Activated T-cell treated with anti-CD3 and anti-CD28 coated beads, Interleukin-2, amount 50 U/mL, for 4 hours (primary cell): ENCODE measurements at regions not wholly inside any gene's neighbourhood (a gene's known extent, or its start where the extent isn't known, plus 50 kb on each side); places are given as distances from the start of the nearest gene placed in this dataset.
"Not testable (repeated sequence)": the region's sequence is repeated elsewhere in the genome, so short reads cannot be mapped to it uniquely, and the experiment has no call there.

Experiments
- ATAC-seq, 2 donors: fragments of 200-7000 bp; cut with Tn5 transposase; one replicate each; pipeline ENCODE4 v1.10.0; 2021
- DNase-seq: peaks from one replicate; pipeline ENCODE4 v3.0.0-alpha.2; 2020
- H3K27me3 Mint-ChIP-seq: one replicate; pipeline ENCODE4 v1.8.0; 2021; ENCODE audit warnings: low read depth, mixed read lengths
- H3K36me3 Mint-ChIP-seq: one replicate; pipeline ENCODE4 v1.8.0; 2022; ENCODE audit warnings: mixed read lengths; ENCODE audit not compliant: insufficient read depth
- H3K4me1 Mint-ChIP-seq: one replicate; pipeline ENCODE4 v1.8.0; 2021; ENCODE audit warnings: low read depth, mixed read lengths
- H3K4me3 Mint-ChIP-seq: one replicate; pipeline ENCODE4 v1.8.0; 2021; ENCODE audit warnings: mild to moderate bottlenecking, moderate library complexity, mixed read lengths
- H3K9me3 Mint-ChIP-seq: one replicate; pipeline ENCODE4 v1.8.0; 2021; ENCODE audit warnings: mixed read lengths

DNA sequence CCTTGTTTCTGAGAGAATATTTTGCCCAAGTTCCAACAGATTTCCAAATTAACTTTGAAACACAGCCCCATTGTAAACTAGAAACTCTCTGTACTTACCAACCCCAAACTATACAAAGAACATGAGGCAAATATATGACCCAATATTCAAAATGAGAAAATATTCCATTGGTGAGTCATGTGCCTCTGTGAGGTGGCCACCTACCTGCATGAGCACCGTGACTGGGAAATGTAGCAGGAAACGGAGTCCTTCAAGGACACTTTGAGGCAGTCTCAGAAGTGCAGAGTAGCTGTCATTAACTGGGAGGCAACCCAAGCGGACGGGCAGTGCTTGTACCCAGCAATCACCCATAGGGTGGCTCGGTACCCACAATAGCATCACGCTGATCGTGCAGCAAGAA, 335.5 kb upstream of the NOX3 start:
- peaks cover 7% of the 10 kb centered on the region for H3K9me3 Mint-ChIP-seq
- H3K4me1 Mint-ChIP-seq = no peaks in the 10 kb centered on the region
- H3K4me3 Mint-ChIP-seq = no peak overlapping the region
- DNase-seq = no peak
- H3K27me3 Mint-ChIP-seq = peaks cover 2% of the 10 kb centered on the region
- H3K36me3 Mint-ChIP-seq = no peaks in the 10 kb centered on the region
- ATAC-seq = no peak

DNA sequence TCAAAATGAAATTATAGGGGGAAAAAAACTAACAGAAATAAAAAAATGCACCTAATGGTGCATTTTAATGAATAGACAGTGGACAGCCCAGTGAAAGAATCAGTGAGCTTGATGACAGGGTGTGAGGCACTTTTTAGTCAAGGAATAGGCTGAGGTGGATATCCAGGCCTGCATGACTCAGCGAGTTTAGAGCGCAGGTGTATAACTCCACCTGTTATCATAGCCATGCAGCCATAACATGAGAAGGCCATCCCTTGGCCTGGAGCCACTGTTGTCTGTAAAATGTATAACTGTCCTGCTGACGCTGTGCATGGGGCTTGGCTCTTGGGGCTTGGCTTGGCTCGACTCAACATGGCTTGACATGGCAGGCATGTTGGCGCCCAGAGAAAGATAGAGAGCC, 331.5 kb upstream of the NOX3 start:
- no peak for DNase-seq
- peaks cover 7% of the 10 kb centered on the region for H3K9me3 Mint-ChIP-seq
- no peak for ATAC-seq
- no peaks in the 10 kb centered on the region for H3K27me3 Mint-ChIP-seq
- no peak overlapping the region for H3K4me3 Mint-ChIP-seq
- H3K36me3 Mint-ChIP-seq = no peaks in the 10 kb centered on the region
- no peaks in the 10 kb centered on the region for H3K4me1 Mint-ChIP-seq

DNA sequence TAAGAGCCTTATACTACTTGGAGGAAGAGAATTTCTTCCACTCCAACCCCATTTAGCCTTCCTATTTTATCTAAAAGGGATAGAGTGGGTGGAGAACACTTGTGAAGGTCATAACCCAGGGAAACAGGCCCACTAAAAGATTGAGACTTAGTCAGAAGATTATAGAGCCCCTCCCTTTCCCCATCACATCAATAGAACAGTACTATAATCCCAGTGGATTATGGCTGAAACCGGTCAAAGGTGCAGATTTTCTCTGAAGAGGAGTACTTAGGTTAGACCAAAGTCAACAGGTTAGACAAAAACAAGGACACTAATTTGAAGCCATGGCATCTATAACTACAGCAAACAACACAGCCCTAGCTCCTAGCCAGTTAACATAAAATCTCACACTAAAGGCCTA, 330.9 kb upstream of the NOX3 start:
- DNase-seq = no peak
- no peak for ATAC-seq
- peaks cover 7% of the 10 kb centered on the region for H3K9me3 Mint-ChIP-seq
- no peaks in the 10 kb centered on the region for H3K27me3 Mint-ChIP-seq
- no peak overlapping the region for H3K4me3 Mint-ChIP-seq
- H3K4me1 Mint-ChIP-seq = no peaks in the 10 kb centered on the region
- H3K36me3 Mint-ChIP-seq = no peaks in the 10 kb centered on the region

DNA sequence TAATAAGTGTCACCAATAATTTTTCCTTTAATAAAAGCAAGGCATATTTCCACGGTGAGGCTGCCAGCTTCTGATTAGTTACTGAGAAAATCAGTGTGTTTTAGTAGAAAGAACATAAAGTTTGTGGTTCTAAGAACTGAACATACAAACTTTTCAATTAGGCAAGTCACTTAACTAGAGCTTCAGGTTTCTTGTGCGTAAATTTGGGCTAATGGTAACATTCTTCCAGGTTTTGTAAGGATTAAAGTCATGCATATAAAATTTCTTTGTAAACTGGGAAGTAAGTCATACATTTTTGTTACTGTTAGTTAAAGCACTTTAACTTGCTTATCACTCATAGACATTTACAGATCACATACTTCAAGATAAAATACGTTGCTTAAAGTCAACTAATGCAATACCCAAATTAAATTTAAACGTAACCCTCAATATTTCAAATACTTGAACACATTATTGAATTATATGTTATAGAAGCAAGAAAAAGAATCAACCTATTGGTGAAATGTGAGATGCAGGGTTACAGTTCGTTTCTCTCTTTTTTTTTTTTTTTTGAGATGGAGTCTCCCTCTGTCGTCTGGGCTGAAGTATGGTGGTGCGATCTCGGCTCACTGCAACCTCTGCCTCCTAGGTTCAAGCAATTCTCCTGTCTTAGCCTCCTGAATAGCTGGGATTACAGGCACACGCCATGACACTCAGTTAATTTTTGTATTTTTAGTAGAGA, 327.3 kb upstream of the NOX3 start:
- no peak overlapping the region for H3K4me3 Mint-ChIP-seq
- no peaks in the 10 kb centered on the region for H3K36me3 Mint-ChIP-seq
- H3K27me3 Mint-ChIP-seq = no peaks in the 10 kb centered on the region
- H3K4me1 Mint-ChIP-seq = no peaks in the 10 kb centered on the region
- H3K9me3 Mint-ChIP-seq = peaks cover 7% of the 10 kb centered on the region
- ATAC-seq (no peak), DNase-seq (no peak)

DNA sequence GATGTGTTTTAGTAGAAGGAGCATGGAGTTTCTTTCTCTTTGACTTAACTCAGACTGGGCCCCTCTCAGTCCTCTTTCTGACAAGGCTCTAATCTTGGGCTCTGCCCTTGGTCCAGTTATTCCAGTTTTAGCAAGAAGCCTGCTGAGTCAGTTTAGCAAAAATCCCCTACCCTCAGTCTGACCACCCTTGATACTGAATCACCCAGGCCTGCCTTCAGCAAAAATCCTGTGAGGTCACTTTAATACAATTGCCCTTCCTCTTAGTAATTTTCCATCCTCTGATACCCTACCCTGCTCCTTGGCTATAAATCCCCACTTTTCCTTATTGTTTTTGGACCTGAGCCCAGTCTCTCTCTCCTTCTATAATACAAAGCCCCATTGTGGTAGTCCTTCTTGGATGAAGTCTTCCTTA, 326.7 kb upstream of the NOX3 start:
- DNase-seq = no peak
- no peaks in the 10 kb centered on the region for H3K36me3 Mint-ChIP-seq
- no peak for ATAC-seq
- H3K4me1 Mint-ChIP-seq = no peaks in the 10 kb centered on the region
- H3K9me3 Mint-ChIP-seq = peaks cover 5% of the 10 kb centered on the region
- H3K4me3 Mint-ChIP-seq = no peak overlapping the region
- no peaks in the 10 kb centered on the region for H3K27me3 Mint-ChIP-seq

DNA sequence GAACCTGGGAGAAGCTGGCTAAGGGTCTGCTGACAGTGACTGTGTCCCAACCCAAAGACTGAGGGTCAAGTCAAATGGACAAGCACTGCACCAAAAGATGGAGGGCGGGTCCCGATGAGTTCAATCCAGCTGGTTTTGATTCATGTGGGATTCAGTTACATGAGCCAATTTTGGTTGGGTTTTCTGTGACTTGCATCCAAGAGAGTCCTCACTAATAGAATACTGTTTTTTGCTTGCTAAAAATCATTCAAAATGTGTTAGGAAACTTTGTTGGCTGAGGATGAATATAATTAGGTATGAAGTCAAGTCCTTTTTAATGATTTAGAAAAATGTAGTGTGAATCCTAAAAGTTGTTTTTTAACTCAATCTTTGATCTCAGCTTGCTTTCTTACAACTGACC, 323.8 kb upstream of the NOX3 start:
- Mint-ChIP-seq H3K27me3 (no peaks in the 10 kb centered on the region), H3K36me3 (no peaks in the 10 kb centered on the region), H3K9me3 (peaks cover 4% of the 10 kb centered on the region), H3K4me1 (no peaks in the 10 kb centered on the region), H3K4me3 (no peak overlapping the region)
- DNase-seq = no peak
- no peak for ATAC-seq

DNA sequence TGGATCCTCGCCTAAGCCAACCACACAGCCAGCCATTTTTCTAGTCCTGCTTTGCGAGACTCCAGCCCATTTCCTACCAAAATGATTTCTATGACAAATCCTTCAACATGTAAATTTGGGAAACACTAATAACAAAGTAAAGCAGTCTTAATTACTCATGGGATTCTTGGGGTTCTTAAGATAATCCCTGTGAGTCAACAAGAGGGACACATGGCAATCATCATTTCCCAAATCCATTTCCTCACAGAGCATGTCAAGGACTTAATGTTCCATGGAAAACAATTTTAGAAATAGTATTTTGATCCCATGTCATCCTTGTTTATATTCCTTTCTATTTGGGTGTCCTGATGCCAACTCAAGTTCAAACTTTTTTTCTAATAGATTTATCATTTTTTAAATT, 322.7 kb upstream of the NOX3 start:
- ATAC-seq (no peak), DNase-seq (no peak)
- Mint-ChIP-seq H3K36me3 (no peaks in the 10 kb centered on the region), H3K27me3 (peaks cover 4% of the 10 kb centered on the region), H3K4me3 (no peak overlapping the region), H3K4me1 (no peaks in the 10 kb centered on the region), H3K9me3 (peaks cover 14% of the 10 kb centered on the region)

DNA sequence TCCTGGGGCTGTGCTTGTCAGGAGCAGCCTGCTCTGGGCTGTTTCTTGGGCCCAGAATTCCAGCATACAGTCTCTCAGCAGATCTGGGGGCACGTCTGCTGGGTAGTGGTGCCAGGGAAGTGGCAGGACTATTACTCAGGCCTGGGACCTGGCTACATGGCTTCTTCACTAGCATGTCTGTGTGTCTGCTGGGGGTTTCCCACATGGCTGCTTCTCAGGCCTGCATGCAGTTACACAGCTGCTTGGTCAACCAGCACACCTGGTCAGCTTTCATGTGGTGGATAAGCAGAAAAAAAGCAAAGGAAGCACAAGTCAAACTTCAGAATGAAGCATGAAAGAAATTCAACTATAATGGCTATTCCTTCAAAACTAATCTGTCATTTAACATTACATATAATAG, 316.2 kb upstream of the NOX3 start:
- Mint-ChIP-seq H3K4me1 (no peaks in the 10 kb centered on the region), H3K36me3 (no peaks in the 10 kb centered on the region), H3K27me3 (peaks cover 4% of the 10 kb centered on the region), H3K9me3 (peaks cover 39% of the 10 kb centered on the region), H3K4me3 (no peak overlapping the region)
- no peak for ATAC-seq
- no peak for DNase-seq

DNA sequence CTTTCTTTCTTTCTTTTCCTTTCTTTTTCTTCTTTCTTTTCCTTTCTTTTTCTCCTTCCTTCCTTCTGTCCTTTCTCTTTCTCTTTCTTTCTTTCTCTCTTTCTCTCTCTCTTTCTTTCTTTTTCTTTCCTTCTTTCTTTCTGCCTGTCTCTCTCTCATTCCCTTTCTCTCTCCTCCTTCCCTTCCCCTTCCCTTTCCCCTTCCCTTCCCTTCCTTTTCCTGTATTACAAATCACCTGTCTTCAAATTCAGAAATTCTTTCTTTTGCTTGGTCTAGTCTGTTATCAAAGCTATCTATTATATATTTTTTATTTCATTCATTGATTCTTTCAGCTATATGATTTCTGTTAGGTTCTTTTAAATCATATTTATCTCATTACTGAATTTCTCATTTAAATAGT, 315.2 kb upstream of the NOX3 start:
- no peak for ATAC-seq
- H3K36me3 Mint-ChIP-seq = no peaks in the 10 kb centered on the region
- peaks cover 39% of the 10 kb centered on the region for H3K9me3 Mint-ChIP-seq
- H3K27me3 Mint-ChIP-seq = peaks cover 4% of the 10 kb centered on the region
- no peak for DNase-seq
- no peaks in the 10 kb centered on the region for H3K4me1 Mint-ChIP-seq
- no peak overlapping the region for H3K4me3 Mint-ChIP-seq

DNA sequence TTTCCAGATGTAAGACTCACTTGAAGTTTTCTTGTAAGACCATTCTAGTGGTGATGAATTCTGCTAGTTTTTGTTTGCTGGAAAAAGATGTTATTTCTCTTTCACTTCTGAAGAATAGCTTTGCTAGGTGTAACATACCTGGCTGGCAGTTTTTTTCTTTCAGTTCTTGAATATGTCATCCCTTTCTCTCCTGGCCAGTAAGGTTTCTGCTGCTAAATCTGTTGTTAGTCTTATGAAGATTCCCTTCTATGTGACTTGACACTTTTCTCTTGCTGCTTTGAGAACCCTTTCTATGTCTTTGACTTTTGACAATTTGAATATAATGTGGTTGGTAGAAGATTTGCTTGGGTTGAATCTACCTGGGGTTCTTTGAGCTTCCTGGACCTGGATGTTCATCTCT, 314.7 kb upstream of the NOX3 start:
- H3K4me1 Mint-ChIP-seq = no peaks in the 10 kb centered on the region
- no peak for DNase-seq
- H3K4me3 Mint-ChIP-seq = no peak overlapping the region
- H3K27me3 Mint-ChIP-seq = peaks cover 4% of the 10 kb centered on the region
- peaks cover 36% of the 10 kb centered on the region for H3K9me3 Mint-ChIP-seq
- no peaks in the 10 kb centered on the region for H3K36me3 Mint-ChIP-seq
- ATAC-seq = no peak

DNA sequence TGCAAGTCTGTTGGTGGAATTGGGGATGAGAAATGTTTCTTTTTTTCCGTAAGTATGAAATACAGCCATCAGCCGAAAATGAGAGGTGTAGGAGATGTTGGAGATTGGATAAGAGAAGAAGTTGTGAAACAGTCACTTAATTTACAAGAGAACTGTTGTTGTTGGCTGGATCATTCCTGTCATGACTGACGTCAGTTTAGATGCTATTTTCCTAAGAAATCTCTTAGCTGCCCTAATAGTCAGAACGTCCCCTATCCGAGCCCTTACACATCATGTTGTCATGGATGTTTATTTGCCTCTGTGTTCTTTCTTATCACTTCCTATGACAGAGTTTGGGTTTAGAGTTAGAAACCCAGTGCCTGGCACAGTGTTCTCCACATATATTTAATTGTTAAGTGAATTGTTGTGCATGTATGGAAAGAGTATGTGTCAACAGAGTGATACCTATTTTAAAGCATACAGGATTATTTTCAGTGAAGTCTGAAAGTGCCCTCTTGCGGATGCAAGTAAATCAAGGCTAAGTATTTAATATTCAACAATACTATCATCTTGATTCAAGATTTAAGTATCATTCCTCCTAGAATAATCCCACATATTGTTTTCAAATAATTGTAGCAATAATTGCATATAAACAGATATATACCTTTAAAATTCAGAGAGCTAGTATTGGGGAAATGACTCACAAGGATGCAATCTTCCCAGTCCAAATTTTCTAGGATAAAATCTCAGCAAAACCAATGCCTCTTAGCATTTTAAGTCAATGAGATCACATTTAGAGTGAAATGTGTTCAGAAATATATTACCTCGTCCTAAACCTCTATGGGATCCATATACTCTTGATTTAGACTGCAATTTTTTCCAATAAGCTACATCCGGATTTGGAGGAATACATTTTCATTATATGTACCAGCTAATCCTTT, 309.9 kb upstream of the NOX3 start:
- DNase-seq = no peak
- Mint-ChIP-seq H3K27me3 (no peaks in the 10 kb centered on the region), H3K4me1 (no peaks in the 10 kb centered on the region), H3K9me3 (peaks cover 20% of the 10 kb centered on the region), H3K4me3 (no peak overlapping the region), H3K36me3 (no peaks in the 10 kb centered on the region)
- no peak for ATAC-seq

DNA sequence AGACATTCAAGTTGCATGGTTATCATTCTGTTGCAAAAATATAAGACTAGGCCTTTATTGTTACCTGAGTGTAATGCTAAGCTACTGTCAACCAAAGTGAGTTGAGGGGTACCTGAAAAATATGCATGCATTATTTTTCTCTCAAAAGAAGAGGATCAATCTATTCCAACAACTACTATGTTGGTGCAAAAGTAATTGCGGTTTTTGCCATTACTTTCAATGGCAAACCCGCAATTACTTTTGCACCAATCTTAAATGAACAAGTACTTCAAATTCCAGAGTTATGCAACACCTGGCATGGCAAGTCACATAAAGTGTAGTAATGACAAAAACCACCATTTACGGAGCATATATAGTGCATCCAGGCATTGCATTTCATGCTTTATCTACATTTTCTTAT, 307.0 kb upstream of the NOX3 start:
- H3K4me1 Mint-ChIP-seq = no peaks in the 10 kb centered on the region
- ATAC-seq (no peak), DNase-seq (no peak)
- H3K4me3 Mint-ChIP-seq = no peak overlapping the region
- H3K27me3 Mint-ChIP-seq = no peaks in the 10 kb centered on the region
- peaks cover under 1% of the 10 kb centered on the region for H3K9me3 Mint-ChIP-seq
- no peaks in the 10 kb centered on the region for H3K36me3 Mint-ChIP-seq

DNA sequence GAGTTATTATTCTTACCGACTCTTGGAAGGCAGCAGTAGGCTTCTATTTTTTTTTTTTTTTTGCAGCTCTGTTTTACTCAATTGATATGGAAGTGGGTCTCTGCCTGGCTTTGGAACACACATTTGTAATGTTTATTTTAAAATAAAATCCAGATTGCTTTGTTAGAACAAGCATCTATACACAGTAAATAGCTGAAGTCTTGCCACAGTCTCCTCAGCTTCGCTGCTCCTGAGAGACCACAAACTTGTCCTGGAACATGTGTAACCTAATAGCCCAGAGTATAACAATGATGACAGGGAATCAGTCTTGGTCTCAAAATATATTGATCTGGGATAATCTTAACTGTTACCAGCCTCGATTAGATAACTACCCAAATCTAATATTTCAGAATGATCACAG, 299.8 kb upstream of the NOX3 start:
- DNase-seq (no peak), ATAC-seq (no peak)
- Mint-ChIP-seq H3K4me1 (no peaks in the 10 kb centered on the region), H3K36me3 (no peaks in the 10 kb centered on the region), H3K9me3 (peaks cover 7% of the 10 kb centered on the region), H3K27me3 (no peaks in the 10 kb centered on the region), H3K4me3 (no peak overlapping the region)

DNA sequence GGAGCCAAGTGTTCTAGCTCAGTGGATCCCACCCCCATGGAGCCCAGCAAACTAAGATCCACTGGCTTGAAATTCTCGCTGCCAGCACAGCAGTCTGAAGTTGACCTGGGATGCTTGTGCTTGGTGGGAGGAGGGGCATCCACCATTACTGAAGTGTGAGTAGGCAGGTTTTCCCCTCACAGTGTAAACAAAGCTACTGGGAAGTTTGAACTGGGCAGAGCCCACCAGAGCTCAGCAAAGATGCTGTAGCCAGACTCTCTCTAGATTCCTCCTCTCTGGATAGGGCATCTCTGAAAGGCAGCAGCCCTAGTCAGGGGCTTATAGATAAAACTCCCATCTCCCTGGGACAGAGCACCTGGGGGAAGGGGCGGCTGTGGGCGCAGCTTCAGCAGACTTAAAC, 293.1 kb upstream of the NOX3 start:
- DNase-seq, H3K9me3 Mint-ChIP-seq, H3K4me3 Mint-ChIP-seq, ATAC-seq, H3K4me1 Mint-ChIP-seq, H3K27me3 Mint-ChIP-seq, H3K36me3 Mint-ChIP-seq: not testable (repeated sequence)

DNA sequence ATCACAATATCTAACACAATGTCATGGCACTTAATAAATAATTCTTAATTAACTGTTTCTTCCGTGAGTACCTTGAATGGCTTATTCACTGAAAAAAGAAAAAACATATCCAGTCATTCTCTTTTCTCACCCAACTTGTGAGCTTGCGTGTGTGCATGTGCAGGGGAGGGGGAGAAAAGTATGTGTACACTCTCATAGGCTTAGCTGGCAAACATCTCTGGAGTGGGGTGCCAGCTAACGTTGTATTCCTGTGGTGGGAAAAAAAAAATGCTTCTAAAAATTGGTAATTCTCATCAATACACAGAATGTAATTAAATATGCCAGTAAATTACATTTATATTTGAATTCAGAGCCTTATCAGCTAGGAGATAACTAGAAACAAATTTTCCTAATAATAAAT, 291.9 kb upstream of the NOX3 start:
- no peak overlapping the region for H3K4me3 Mint-ChIP-seq
- H3K27me3 Mint-ChIP-seq = peaks cover 4% of the 10 kb centered on the region
- H3K9me3 Mint-ChIP-seq = no peaks in the 10 kb centered on the region
- no peaks in the 10 kb centered on the region for H3K36me3 Mint-ChIP-seq
- ATAC-seq (no peak), DNase-seq (no peak)
- no peaks in the 10 kb centered on the region for H3K4me1 Mint-ChIP-seq
